Muscle of leg (tissue), 3 donors: ENCODE measurements at regions not wholly inside any gene's neighbourhood (a gene's known extent, or its start where the extent isn't known, plus 50 kb on each side); places are given as distances from the start of the nearest gene placed in this dataset.

Source experiments
- DNase-seq: peaks from one replicate; pipeline ENCODE4 v3.0.0; 2013
- H3K27ac ChIP-seq: one replicate; pipeline ENCODE4 v1.5.1; 2013; ENCODE audit warnings: mild to moderate bottlenecking, low read length, control low read depth
- H3K27me3 ChIP-seq: one replicate; pipeline ENCODE4 v1.6.1; 2013; ENCODE audit warnings: low read length; ENCODE audit not compliant: control insufficient read depth, insufficient read depth
- H3K36me3 ChIP-seq: one replicate; pipeline ENCODE4 v1.6.1; 2013; ENCODE audit warnings: low read length; ENCODE audit not compliant: control insufficient read depth, insufficient read depth
- H3K4me1 ChIP-seq: one replicate; pipeline ENCODE4 v1.6.1; 2013; ENCODE audit warnings: low read length; ENCODE audit not compliant: control insufficient read depth, insufficient read depth
- H3K4me3 ChIP-seq: one replicate; pipeline ENCODE4 v1.5.1; 2013; ENCODE audit warnings: low read length, control low read depth
- H3K9me3 ChIP-seq: replicated peaks from 2 replicates; pipeline ENCODE4 v1.6.1; 2013; ENCODE audit warnings: low read depth, low read length; ENCODE audit not compliant: control insufficient read depth
- WGBS: methylation state at CpG from one replicate; pipeline ENCODE4 v1.1.5; 2013; ENCODE audit warnings: missing lambda C conversion rate; ENCODE audit not compliant: insufficient coverage; 5-methylcytosine and 5-hydroxymethylcytosine counted together

DNA sequence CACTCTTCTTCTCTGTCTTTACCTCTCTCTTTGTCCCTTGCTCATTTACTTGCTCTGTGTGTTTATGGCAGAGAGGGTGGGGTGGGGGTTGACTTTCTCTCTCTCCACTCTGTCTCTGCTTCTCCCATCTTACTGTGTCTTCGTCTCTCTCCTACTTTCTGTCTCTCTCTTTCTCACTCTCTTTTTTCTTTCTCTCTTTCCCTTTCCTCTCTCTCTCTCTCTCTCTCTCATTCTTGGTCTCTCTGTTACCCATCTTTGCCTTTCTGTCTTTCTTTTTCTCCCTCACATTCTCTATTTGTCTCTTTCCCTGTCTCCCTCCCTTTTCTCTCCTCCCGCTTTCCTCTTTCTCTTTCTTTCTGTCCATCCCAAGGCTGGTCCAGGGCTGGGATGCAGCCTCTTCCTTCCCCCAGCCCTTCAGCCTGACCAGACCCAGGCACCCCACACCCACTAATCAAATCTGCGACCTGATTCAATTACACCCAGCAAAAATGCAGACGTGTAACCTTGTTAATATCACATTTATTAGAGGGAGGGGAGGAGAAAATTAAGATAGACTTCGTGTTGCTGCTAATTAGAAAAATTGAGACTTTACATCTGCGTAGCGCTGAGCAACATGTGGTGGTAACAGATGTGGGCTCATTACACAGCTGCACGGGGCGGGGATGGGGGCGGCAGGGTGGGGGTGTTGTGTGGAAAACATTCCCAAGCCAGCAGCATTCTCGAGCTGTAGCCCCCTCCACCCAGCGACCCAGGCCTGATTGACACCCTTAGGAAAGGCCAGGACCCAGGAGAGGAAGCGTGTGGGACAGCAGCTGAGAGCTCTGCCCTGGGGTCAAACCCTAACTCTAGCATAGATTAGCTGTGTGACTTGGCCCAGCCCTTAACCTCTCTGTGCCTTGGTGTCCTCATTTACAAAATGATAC lies 124.9 kb upstream of the MAFB start:
- no peak for DNase-seq
- Histone ChIP-seq H3K36me3 (no peaks in the 10 kb centered on the region), H3K4me1 (peaks cover 6% of the 10 kb centered on the region), H3K27ac (no peak overlapping the region), H3K27me3 (peaks cover 6% of the 10 kb centered on the region), H3K9me3 (no peaks in the 10 kb centered on the region), H3K4me3 (no peak overlapping the region)
- 44% methylated on average over 8 of the region's 13 CpGs for WGBS

DNA sequence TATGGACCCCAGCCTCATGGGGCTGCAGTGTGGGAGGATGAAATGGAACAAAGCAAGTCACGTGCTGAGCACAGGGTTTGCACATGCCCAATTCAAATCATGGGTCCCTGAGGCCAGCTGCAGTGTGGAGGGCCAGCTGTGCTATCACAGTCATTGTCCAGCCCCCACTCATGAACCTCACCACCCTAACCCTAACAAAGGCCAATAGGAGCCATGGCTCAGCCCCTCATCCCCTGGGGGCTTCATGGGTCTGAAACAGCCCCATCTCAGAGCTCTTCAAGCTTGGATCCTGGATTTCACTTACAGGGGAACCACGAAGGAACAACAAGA lies 125.6 kb upstream of the MAFB start:
- Histone ChIP-seq H3K4me1 (peaks cover 6% of the 10 kb centered on the region), H3K27ac (no peak overlapping the region), H3K4me3 (no peak overlapping the region), H3K36me3 (no peaks in the 10 kb centered on the region), H3K27me3 (peaks cover 2% of the 10 kb centered on the region), H3K9me3 (no peaks in the 10 kb centered on the region)
- no CpG with 5 or more reads among the region's 2 CpGs for WGBS
- no peak for DNase-seq

DNA sequence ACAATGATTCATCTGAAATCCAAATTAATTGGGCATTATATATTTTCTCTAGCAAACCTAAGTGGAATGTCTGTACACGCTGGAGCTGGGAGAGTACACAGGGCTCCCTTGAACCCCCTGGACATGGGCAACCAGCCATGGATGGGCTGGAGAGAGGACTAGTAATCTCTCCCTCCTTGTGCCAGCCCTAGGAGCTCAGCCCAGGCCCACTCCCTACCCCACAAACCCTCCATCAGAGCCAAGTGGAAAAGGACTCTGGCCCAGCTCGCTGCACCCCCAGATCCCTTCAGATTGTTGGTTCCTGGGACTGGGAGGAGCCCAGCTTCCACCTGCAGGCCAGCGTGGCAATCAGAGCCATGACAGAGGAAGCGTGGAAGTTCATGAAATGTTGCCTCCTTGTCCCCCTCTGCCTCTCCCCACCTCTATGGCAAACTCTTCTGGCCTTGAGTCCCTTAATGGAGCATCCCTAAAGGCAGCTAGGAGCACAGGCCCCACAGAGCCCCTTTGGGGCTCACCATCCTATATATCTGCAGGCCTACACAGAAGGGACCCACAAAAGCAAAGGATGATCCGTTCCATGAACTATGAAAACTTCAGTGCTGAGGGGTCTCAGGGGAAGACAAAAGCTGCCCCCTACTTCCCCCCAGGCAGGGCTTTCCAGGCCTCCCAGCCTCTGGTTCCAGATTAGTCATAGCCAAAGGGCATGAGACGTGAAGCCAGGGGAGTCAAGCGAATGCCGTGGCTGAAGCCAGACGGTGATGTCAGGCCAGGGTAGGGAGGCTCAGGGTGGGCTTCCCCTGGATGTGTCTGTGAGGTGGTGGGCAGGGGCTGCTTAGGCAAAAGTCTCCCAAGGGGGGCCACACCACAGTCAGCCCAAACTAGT lies 126.4 kb upstream of the MAFB start:
- no peaks in the 10 kb centered on the region for H3K36me3 ChIP-seq
- H3K27ac ChIP-seq: no peak overlapping the region
- H3K9me3 ChIP-seq: no peaks in the 10 kb centered on the region
- DNase-seq: no peak
- WGBS: 66% methylated on average over 5 of the region's 9 CpGs
- H3K4me3 ChIP-seq: no peak overlapping the region
- peaks cover 4% of the 10 kb centered on the region for H3K4me1 ChIP-seq
- peaks cover 2% of the 10 kb centered on the region for H3K27me3 ChIP-seq

DNA sequence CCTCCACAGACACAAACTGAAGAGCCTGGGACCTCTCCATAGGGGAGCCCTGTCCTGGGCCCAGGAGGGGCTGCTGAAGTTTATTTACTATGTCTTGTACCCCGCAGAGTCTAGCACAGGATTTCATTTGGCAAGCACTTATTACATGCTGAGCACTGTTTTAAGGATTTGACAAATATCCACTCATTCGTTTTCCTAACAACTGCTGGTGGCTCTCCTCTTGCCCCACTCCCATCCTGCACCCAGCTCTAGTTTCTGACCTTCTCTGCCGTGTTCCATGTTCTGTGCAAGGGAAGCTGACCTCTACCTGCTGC lies 127.0 kb upstream of the MAFB start:
- 88% methylated on average over 2 of the region's 3 CpGs for WGBS
- Histone ChIP-seq H3K9me3 (no peaks in the 10 kb centered on the region), H3K4me3 (no peak overlapping the region), H3K4me1 (peaks cover 4% of the 10 kb centered on the region), H3K36me3 (no peaks in the 10 kb centered on the region), H3K27me3 (peaks cover 2% of the 10 kb centered on the region), H3K27ac (no peak overlapping the region)
- no peak for DNase-seq

DNA sequence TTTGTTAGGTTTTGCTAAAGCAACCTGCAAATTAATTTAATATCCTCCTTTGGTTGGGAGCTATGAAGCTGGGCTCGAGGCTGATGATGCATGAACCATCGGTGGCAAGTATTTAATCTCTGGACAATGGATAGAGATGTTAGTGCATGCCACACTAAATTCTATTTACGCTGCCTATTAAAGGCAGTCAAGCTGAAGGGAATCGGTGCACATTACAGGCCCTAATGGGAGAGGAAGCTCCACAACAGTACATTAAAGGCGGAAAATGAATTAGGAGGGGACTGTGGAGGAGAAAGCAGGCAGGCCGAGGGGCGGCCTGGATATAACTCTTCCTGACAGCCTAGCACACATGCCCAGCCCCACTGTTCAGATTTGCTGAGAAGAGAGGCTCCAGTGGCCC lies 132.4 kb upstream of the MAFB start:
- Histone ChIP-seq H3K9me3 (peaks cover 5% of the 10 kb centered on the region), H3K27ac (no peak overlapping the region), H3K4me1 (no peaks in the 10 kb centered on the region), H3K27me3 (peaks cover 5% of the 10 kb centered on the region), H3K36me3 (no peaks in the 10 kb centered on the region), H3K4me3 (no peak overlapping the region)
- DNase-seq: no peak
- 92% methylated on average over 2 of the region's 7 CpGs for WGBS

DNA sequence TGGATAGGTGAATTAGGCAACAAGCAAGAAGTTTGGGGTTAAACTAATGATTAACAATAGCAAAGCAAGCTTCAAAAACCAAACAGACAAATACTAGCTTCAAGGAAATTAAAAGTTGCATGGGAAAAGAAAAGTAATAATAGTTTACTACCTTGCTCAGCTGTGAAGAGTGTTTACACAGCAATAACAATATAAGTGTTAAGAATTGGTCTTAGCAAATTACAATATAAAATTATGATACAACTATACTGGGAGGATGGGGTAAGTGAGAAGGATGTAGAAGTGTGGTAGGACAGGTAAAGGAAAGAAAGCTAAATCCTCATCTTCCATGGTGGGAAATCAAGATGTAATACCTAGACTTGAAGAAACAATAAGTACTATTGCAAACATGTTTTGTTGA lies 137.7 kb upstream of the MAFB start:
- H3K9me3 ChIP-seq: peaks cover 5% of the 10 kb centered on the region
- H3K27ac ChIP-seq: no peak overlapping the region
- H3K4me3 ChIP-seq: no peak overlapping the region
- peaks cover 5% of the 10 kb centered on the region for H3K27me3 ChIP-seq
- no peaks in the 10 kb centered on the region for H3K4me1 ChIP-seq
- no peak for DNase-seq
- no peaks in the 10 kb centered on the region for H3K36me3 ChIP-seq

DNA sequence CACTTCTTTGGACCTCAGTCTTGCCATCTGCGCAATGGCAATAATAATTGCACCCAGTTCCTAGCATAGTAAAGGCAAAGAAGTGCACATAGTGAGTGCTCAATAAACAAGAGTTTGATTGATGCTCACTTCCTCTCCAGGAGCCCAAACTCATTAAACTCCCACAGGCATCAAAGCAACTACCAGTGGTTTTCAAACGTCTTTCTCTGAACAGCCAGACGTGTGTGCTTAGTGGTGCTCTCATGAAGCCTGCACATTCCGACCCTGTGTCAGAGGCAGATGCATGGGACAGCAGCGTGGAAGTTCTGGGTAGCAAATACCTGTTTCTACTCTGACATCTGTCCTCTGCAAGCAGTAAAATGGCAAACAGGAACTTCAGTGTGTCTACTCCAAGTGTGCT lies 146.3 kb upstream of the MAFB start:
- Histone ChIP-seq H3K27me3 (peaks cover 11% of the 10 kb centered on the region), H3K36me3 (no peaks in the 10 kb centered on the region), H3K9me3 (peaks cover 3% of the 10 kb centered on the region), H3K4me1 (no peaks in the 10 kb centered on the region), H3K4me3 (no peak overlapping the region), H3K27ac (no peak overlapping the region)
- DNase-seq: no peak
- 36% methylated on average over 4 of the region's 5 CpGs for WGBS

DNA sequence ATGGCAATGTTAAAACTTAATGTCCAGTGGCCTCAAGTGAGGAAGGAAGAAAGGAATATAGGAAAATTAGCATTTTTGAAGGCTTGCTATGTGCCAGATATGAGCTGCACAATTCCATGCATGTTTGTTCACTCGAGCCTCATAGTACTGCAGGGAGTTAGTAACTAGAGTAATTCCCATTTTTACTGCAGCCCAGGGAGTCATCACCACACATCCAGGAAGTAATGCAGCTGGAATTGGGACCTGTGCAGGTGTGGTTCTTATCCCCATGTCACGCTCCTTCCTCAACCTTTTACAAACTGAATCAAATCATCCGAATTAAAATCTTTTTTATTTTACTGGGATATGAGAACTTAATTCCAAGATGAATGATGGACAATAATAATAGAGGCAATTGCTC lies 149.5 kb upstream of the MAFB start:
- Histone ChIP-seq H3K4me3 (no peak overlapping the region), H3K27ac (no peak overlapping the region), H3K4me1 (no peaks in the 10 kb centered on the region), H3K27me3 (peaks cover 14% of the 10 kb centered on the region), H3K9me3 (peaks cover 3% of the 10 kb centered on the region), H3K36me3 (no peaks in the 10 kb centered on the region)
- DNase-seq: no peak
- no CpG with 5 or more reads among the region's 3 CpGs for WGBS

DNA sequence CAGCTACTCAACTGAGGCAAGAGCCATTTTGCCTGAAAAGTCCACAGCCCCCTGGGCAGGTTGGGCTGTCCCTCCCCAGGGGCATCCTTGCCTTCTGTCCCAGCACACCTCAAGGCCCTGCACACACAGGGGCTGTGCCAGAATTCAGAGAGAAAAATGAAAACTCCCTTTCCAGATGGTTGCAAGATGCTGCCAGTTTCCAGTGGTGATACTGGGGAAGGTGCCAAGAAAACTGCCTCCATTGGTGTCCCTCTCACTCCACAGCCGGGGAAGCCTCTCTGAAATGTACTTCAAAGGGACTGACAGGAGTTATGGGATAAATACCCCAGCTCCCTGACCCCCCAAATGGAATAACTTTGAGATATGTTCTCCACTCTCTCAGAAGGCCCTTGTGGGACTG lies 154.2 kb upstream of the MAFB start:
- Histone ChIP-seq H3K27me3 (peaks cover 6% of the 10 kb centered on the region), H3K4me1 (no peaks in the 10 kb centered on the region), H3K9me3 (no peaks in the 10 kb centered on the region), H3K36me3 (no peaks in the 10 kb centered on the region), H3K4me3 (no peak overlapping the region), H3K27ac (no peak overlapping the region)
- peak; percentile 46 for DNase-seq
- no CpG with 5 or more reads among the region's 1 CpG for WGBS

DNA sequence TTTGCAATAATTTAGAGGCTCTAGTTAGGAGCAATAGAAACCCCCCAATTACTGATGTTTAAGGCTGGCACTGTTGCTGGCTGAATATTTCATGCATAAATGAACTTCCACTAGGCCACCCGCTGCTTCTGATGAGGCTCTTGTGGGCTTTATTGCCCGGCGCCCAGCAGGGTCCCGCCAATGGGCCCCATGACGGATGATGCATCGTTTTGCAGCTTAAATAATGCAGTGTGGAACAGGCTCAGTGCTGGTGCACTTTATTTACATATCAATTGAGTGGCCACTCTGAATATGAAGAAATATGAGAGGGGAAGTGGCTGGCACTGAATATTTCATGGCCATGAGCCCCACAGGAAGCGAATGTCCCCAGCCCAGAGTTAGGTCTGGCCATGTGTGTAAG lies 155.3 kb upstream of the MAFB start:
- Histone ChIP-seq H3K27me3 (peaks cover 3% of the 10 kb centered on the region), H3K36me3 (no peaks in the 10 kb centered on the region), H3K9me3 (no peaks in the 10 kb centered on the region), H3K4me1 (no peaks in the 10 kb centered on the region), H3K4me3 (no peak overlapping the region), H3K27ac (no peak overlapping the region)
- DNase-seq: no peak
- 44% methylated on average over 4 of the region's 7 CpGs for WGBS
